GM10248 (cell line): ENCODE measurements at regions not wholly inside any gene's neighbourhood (a gene's known extent, or its start where the extent isn't known, plus 50 kb on each side); places are given as distances from the start of the nearest gene placed in this dataset.

ENCODE experiments used
- CTCF ChIA-PET: fragments of 300-600 bp; sonication (Branson Sonifier 250); formaldehyde crosslinking; extraction: SDS; loops from one replicate; lab custom pipeline; 2021; ENCODE audit warnings: antibody characterized with exemption; lab: Yijun Ruan, JAX
- POLR2A ChIA-PET: fragments of 350-650 bp; sonication (Branson Sonifier 250); formaldehyde crosslinking; extraction: SDS; loops from one replicate; lab custom pipeline; 2020; ENCODE audit warnings: antibody characterized with exemption; lab: Yijun Ruan, JAX
- DNase-seq: peaks from one replicate; pipeline ENCODE4 v3.0.0; 2012; ENCODE audit errors: extremely low spot score
- TF ChIP-seq, protein P1 (sequence below): IDR thresholded peaks from 2 replicates; pipeline ENCODE4 v1.5.1; 2012; ENCODE audit warnings: mild to moderate bottlenecking, low read depth; ENCODE audit errors: extremely low read depth, missing control alignments, control extremely low read depth

DNA sequence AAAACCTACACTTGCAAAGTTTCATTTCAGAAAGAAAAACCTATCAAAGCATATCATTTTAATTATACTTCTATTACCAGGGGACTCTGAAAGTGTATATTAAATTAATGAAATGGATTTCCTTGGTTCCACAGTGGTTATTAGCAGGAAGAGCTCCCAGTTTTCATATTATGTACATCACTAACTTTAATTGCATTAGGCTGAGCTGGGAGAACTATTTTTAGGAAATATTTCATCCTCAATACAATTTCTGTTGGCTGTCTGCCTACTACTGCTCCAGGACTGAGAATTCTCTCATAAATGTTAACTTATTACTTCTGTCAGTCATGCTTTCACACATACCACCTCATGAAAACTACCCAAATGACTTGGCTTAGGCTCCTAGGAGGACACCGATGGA, 301.4 kb downstream of the CMPK2 start:
- POLR2A ChIA-PET: no interaction called here
- CTCF ChIA-PET: interaction anchor here (1.0 to 1.4 kb wide), 2 partner anchors 12 to 21 kb away, joined by 3 to 4 read pairs; no protein-coding TSS in a partner anchor
- TF ChIP-seq, protein P1, sequence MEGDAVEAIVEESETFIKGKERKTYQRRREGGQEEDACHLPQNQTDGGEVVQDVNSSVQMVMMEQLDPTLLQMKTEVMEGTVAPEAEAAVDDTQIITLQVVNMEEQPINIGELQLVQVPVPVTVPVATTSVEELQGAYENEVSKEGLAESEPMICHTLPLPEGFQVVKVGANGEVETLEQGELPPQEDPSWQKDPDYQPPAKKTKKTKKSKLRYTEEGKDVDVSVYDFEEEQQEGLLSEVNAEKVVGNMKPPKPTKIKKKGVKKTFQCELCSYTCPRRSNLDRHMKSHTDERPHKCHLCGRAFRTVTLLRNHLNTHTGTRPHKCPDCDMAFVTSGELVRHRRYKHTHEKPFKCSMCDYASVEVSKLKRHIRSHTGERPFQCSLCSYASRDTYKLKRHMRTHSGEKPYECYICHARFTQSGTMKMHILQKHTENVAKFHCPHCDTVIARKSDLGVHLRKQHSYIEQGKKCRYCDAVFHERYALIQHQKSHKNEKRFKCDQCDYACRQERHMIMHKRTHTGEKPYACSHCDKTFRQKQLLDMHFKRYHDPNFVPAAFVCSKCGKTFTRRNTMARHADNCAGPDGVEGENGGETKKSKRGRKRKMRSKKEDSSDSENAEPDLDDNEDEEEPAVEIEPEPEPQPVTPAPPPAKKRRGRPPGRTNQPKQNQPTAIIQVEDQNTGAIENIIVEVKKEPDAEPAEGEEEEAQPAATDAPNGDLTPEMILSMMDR: no peak
- DNase-seq: no peak

DNA sequence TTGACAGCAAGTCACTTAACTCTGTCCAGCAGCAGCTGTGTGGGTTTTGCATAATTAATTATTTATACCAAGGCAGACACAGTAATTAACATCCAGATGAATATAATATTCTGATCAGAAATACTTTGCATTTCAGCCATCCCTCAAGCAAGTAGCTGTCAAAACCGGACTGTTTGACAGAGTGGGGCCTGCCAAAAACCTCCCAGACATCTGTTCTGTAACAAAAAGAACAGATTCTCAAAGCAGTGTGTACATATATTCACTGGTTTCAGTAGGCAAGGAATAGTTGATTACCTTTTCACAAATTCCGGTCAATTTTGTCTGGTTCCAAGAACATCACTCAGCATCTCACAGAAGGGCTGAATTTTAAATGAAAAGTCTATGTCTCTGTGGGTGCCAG, 291.6 kb downstream of the CMPK2 start:
- no peak for DNase-seq
- POLR2A ChIA-PET: no interaction called here
- TF ChIP-seq, protein P1: no peak
- CTCF ChIA-PET: no interaction called here

DNA sequence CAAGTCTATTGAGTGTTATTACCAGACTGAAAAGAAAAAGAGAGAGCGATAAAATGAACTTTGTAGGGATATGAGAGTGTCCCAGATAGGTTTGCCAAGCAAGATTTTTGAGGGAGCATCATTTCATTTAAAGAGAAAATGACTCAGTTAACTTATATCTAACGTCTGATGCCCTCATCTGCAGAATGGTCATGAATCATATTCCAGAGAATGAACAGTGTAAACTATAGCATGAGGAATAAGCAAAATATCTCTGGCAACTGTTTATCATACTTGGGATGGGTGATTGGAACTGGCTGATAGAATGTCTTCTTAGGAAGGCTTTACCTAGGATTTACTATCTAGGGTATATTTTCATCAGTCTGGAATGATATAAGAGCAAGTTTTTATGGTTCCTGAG, 289.4 kb downstream of the CMPK2 start:
- TF ChIP-seq, protein P1: no peak
- ChIA-PET CTCF (no interaction called here), POLR2A (no interaction called here)
- no peak for DNase-seq

DNA sequence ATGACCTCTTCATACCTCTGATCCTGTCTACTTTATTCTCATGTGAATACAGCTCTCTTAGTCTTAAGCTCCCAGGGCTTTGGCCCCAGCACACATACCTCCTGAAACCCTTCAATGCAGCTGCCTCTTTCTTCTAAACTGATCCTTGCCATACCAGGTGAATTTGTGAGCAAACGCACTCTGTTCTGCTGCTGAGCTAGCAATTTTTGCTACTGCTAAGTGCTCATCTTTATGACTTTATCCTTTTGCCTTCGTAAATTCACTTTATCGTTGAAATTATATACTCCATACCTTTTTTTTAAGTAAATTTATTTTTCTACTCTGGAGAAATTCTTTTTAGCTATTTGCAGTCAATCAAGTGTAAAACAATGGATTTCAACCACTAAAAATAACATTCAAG, 287.7 kb downstream of the CMPK2 start:
- CTCF ChIA-PET: no interaction called here

DNA sequence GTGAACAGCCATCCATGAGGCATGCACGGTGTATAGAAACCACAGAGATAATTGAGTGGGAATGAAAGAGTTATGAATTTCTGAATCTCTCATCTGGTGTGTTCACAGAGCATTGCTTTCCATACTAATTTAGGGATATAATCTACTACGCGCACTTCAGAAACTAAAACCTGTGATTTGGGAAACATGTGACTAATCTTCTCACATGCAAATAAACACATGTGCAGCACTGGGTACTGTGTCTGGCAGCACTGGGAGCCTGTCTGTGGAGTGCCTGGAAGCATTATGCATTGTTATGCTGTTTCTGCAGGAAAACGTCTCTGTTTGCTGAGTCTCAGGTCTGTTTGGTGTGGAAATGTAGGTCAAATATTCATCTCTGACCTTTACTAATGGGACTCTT, 287.3 kb downstream of the CMPK2 start:
- POLR2A ChIA-PET: no interaction called here
- TF ChIP-seq, protein P1: no peak

More for the DNA sequence above, 287.7 kb downstream of the CMPK2 start:
- TF ChIP-seq, protein P1: no peak
- no peak for DNase-seq
- POLR2A ChIA-PET: no interaction called here

DNA sequence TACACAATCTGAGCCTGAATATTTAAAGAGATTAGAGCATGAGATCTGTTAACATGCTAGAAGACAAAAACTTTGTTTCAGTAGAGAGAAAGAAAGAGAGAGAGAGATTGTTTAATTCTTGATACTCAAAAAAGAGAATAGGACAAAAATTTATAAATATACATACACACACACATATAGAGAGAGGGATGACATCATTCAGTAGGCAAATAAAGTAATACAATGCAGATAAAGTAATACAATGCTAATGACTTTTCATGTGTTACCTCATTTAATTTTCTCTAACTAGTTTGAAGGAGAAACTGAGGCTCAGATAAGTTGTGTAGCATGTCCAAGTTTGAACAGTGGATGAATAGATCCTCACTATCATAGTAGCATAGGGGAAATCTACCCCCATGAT, 286.4 kb downstream of the CMPK2 start:
- TF ChIP-seq, protein P1: no peak
- no peak for DNase-seq
- POLR2A ChIA-PET: no interaction called here
- CTCF ChIA-PET: no interaction called here

More for the DNA sequence above, 287.3 kb downstream of the CMPK2 start:
- DNase-seq: no peak
- CTCF ChIA-PET: no interaction called here

DNA sequence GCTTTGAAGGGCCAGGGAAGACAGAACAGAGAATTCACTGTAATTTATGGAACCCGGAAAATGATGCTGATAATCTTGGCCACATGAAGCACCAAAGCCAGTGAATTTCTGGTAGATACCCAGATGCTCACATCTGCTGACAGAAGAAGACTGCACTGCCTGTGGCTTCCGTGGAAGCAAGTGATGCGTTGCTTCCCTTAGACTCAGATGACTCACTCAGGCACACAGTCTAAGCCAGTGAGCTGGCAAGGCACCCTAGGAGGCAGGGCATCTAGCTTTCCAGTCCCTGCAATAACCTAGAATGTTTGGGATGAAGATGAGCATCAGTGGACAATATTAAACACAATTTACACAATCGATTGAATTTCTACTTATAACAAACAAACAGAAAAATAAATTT, 284.7 kb downstream of the CMPK2 start:
- POLR2A ChIA-PET: no interaction called here
- no peak for DNase-seq
- CTCF ChIA-PET: no interaction called here
- TF ChIP-seq, protein P1: no peak
